Prostate gland (tissue), 2 donors: ENCODE measurements at regions not wholly inside any gene's neighbourhood (a gene's known extent, or its start where the extent isn't known, plus 50 kb on each side); places are given as distances from the start of the nearest gene placed in this dataset.

ENCODE experiments used
- DNase-seq: peaks from one replicate; pipeline ENCODE4 v3.0.0-alpha.2; 2019; ENCODE audit warnings: low spot score
- H3K27ac ChIP-seq, 2 donors: fragments of 200-600 bp; sonication (generic); 2 replicates each; pipeline ENCODE4 v1.5.1; 2017 to 2019
- H3K27me3 ChIP-seq: fragments of 200-600 bp; sonication (generic); replicated peaks from 2 replicates; pipeline ENCODE4 v1.5.1; 2019; ENCODE audit not compliant: insufficient read depth
- H3K36me3 ChIP-seq, 2 donors: fragments of 200-600 bp; sonication (generic); 1 replicate in 1 of 2; 2 replicates in 1 of 2; pipeline versions ENCODE4 v1.5.1 to v1.8.1; 2017 to 2019
- H3K4me1 ChIP-seq: fragments of 200-600 bp; sonication (generic); replicated peaks from 2 replicates; pipeline ENCODE4 v1.5.1; 2019
- H3K4me3 ChIP-seq, 2 donors: fragments of 200-600 bp; sonication (generic); 2 replicates each; pipeline ENCODE4 v1.5.1; 2017 to 2019
- H3K9me3 ChIP-seq: fragments of 200-600 bp; sonication (generic); 2 replicates; pipeline ENCODE4 v1.5.1; 2017
- POLR2A ChIP-seq: fragments of 450-650 bp; IDR thresholded peaks from one replicate; pipeline ENCODE4 v1.6.1; 2016; ENCODE audit warnings: antibody characterized with exemption, mild to moderate bottlenecking
- POLR2AphosphoS5 ChIP-seq: sonication (generic); formaldehyde crosslinking; IDR thresholded peaks from one replicate; pipeline ENCODE4 v1.6.1; 2017; ENCODE audit warnings: antibody characterized with exemption
- WGBS: methylation state at CpG from one replicate; pipeline ENCODE4 v1.1.5; 2018; 5-methylcytosine and 5-hydroxymethylcytosine counted together
- intact Hi-C: fragments of 100-400 bp; cut with DNase I; formaldehyde crosslinking; loops from one replicate; pipeline ENCODE4 v1.14.2; 2022
- TF ChIP-seq, protein P1 (sequence below), 4 experiments: fragments of 200-600 bp in 2 of 4; fragments of 450-650 bp in 2 of 4; sonication (generic) in 2 of 4; IDR thresholded peaks; 1 replicate in 3 of 4; 2 replicates in 1 of 4; pipeline ENCODE4 v1.5.1; 2016 to 2019; ENCODE audit warnings: antibody characterized with exemption in 4 of 4, mild to moderate bottlenecking in 2 of 4, moderate library complexity in 2 of 4

DNA sequence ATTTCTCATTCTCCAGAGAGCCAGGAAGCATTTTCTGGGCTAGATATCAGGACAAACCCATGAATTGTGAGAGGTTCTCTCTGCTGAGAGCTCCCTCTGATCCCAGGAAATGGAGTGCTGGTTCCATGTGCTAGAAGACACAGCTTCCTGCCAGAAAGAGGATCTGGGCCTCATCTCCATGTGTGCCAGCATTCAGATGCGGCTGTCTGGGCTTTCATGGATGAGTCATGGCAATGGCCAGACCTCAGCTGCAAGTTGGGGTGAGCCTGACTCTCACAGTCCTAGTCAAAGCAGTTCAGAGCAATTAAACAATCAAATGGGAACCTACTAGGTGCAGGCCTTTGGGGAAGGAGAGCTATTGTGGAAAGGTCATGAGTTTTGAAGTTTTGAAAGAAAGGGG lies 82.3 kb upstream of the EED start:
- intact Hi-C loops: no loop called here
- no peak for DNase-seq
- Histone ChIP-seq H3K27me3 (no peaks in the 10 kb centered on the region), H3K9me3 (no peaks in the 10 kb centered on the region), H3K4me1 (peaks cover 10% of the 10 kb centered on the region), H3K36me3 (no peaks in the 10 kb centered on the region), H3K27ac (peak overlapping the region in 1 of 2 donors; percentile 3), H3K4me3 (no peak overlapping the region)
- TF ChIP-seq POLR2AphosphoS5 (no peak), POLR2A (no peak)
- TF ChIP-seq, protein P1, sequence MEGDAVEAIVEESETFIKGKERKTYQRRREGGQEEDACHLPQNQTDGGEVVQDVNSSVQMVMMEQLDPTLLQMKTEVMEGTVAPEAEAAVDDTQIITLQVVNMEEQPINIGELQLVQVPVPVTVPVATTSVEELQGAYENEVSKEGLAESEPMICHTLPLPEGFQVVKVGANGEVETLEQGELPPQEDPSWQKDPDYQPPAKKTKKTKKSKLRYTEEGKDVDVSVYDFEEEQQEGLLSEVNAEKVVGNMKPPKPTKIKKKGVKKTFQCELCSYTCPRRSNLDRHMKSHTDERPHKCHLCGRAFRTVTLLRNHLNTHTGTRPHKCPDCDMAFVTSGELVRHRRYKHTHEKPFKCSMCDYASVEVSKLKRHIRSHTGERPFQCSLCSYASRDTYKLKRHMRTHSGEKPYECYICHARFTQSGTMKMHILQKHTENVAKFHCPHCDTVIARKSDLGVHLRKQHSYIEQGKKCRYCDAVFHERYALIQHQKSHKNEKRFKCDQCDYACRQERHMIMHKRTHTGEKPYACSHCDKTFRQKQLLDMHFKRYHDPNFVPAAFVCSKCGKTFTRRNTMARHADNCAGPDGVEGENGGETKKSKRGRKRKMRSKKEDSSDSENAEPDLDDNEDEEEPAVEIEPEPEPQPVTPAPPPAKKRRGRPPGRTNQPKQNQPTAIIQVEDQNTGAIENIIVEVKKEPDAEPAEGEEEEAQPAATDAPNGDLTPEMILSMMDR (IDR thresholded peaks at IDR 0.05): no peak
- WGBS: 58% methylated on average over 1 of the region's 1 CpG

DNA sequence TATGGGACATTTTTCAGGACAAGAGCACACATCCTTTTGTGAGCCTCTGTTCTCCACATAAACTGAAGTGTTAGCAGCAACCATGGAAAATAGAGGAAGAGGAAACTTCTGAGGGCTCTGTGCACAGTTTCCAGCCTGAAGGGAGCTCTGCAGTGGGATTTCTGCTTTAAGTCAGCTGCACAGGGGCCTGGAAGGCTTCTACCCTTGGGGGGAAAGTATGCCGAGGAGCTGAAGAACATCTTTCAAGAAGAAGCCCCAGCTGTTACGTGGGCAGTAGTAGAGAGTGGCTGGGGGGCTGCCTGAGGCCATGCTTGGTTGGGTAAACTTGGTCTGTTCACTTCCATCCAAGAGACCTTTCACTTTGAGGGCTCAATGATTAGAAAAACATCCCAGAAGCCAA lies 82.7 kb upstream of the EED start:
- H3K4me1 ChIP-seq: peaks cover 10% of the 10 kb centered on the region
- DNase-seq: no peak
- no peaks in the 10 kb centered on the region for H3K9me3 ChIP-seq
- no peaks in the 10 kb centered on the region for H3K36me3 ChIP-seq
- no peak overlapping the region for H3K4me3 ChIP-seq
- intact Hi-C loops: no loop called here
- H3K27ac ChIP-seq: peak overlapping the region in 1 of 2 donors; percentile 3
- 83% methylated on average over 2 of the region's 2 CpGs for WGBS
- TF ChIP-seq, protein P1 (IDR thresholded peaks at IDR 0.05): no peak
- no peak for TF ChIP-seq POLR2A
- TF ChIP-seq POLR2AphosphoS5: no peak
- no peaks in the 10 kb centered on the region for H3K27me3 ChIP-seq

DNA sequence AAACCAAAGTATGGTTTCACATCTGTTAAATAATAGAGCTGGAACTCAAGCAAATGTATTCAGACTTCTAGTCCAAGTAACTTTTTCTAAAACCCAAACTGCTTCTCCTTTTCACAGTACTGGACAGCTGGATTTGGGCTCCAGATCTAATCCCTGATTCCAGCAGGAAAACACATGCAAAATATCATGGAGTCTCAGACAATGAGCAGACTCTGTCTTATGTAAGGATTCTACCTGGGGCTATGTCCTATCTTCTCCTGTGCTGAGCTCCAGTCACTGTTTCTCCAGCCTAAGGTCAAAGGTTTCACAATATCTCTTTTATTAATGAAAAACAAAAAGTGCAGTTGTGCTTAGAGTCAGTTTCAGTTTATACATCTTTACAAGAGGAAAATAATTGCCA lies 83.2 kb upstream of the EED start:
- Histone ChIP-seq H3K4me3 (no peak overlapping the region), H3K27me3 (no peaks in the 10 kb centered on the region), H3K4me1 (peaks cover 10% of the 10 kb centered on the region), H3K36me3 (no peaks in the 10 kb centered on the region), H3K27ac (peak overlapping the region in 1 of 2 donors; percentile 8), H3K9me3 (no peaks in the 10 kb centered on the region)
- no peak for TF ChIP-seq POLR2AphosphoS5
- no peak for TF ChIP-seq POLR2A
- TF ChIP-seq, protein P1 (IDR thresholded peaks at IDR 0.05): no peak
- intact Hi-C loops: no loop called here
- no peak for DNase-seq

DNA sequence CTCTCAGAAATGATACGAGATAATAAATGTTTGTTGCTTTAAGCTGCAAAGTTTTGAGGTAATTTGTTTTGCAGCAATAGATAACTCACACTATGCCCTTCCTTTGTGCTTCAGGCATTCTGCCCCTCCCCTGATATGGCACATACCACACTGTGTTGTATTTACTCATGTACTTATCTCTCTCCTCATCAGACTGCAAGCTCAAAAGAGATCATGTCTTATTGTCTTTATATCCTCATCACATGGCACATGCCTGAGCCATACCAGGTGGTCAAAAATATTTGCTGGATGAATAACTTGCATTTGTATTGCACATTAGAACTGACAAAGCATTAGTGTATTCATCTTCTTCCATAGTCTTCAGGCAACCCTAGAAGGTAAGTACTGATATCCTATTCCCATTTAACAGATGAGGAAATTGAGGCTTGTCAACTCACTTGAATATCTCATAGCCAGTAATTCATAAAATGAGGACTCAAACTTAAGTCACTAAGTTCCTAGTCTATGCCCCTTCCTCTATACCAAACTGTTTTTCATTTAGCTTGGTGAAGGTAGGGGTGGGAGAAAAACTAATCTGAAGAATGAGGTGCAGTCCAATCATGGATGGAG lies 83.9 kb upstream of the EED start:
- intact Hi-C loops: no loop called here
- TF ChIP-seq POLR2AphosphoS5 (peak; percentile 16), POLR2A (no peak)
- no peaks in the 10 kb centered on the region for H3K27me3 ChIP-seq
- peaks cover 10% of the 10 kb centered on the region for H3K4me1 ChIP-seq
- H3K27ac ChIP-seq: peak overlapping the region in 1 of 2 donors; percentile 8
- no peak overlapping the region for H3K4me3 ChIP-seq
- 40% methylated on average over 1 of the region's 1 CpG for WGBS
- DNase-seq: no peak
- no peaks in the 10 kb centered on the region for H3K36me3 ChIP-seq
- no peaks in the 10 kb centered on the region for H3K9me3 ChIP-seq

DNA sequence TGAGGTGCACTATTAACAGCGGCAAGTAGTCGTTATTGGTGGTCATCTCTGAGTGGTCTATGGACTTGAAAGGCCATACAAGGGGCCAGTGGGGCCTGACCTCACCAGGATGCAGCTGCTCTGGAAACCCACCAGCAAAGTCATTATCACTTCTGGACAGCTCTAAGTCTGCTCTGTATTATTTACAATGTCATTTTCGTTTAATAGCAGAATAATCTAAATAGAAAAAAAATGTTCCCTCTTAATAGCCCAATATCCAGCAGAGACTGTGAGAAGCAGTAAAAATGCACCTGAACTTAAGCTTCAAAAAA lies 85.0 kb upstream of the EED start:
- peaks cover 10% of the 10 kb centered on the region for H3K4me1 ChIP-seq
- no peaks in the 10 kb centered on the region for H3K9me3 ChIP-seq
- H3K4me3 ChIP-seq: no peak overlapping the region
- TF ChIP-seq, protein P1 (IDR thresholded peaks at IDR 0.05): no peak
- no peak for TF ChIP-seq POLR2A
- no peak for DNase-seq
- H3K27me3 ChIP-seq: no peaks in the 10 kb centered on the region
- 66% methylated on average over 3 of the region's 3 CpGs for WGBS
- H3K36me3 ChIP-seq: no peaks in the 10 kb centered on the region
- intact Hi-C loops: no loop called here
- no peak overlapping the region for H3K27ac ChIP-seq
